ENCODE measurements at regions not wholly inside any gene's neighbourhood (a gene's known extent, or its start where the extent isn't known, plus 50 kb on each side); places are given as distances from the start of the nearest gene placed in this dataset.

DNA sequence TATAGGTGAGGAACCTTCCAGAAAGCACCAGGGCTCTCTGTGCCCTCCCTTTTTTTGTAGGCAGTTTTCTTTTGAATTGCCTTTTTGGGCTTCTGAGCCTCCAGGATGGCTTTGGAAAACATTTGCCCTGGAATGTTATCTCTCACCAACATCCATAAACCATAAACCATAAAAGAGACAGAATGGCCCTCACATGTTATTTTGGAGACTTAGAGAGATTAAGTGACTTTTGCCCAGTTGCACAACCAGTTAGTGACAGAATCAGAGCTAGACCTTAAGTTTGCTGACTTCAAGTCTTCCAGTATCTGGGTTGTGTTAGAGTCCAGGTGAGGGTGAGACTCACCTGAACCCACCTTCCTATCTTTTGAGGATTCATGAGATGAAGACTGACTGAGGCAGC is 153.0 kb upstream of the STX18 start:
- Histone ChIP-seq H3K4me3 (ENCODE audit: low read length) (no peak overlapping the region), H3K9me3 (ENCODE audit: control insufficient read depth, insufficient read depth, low read length) (no peaks in the 10 kb centered on the region), H3K27ac (ENCODE audit: low read depth, low read length) (no peak overlapping the region), H3K36me3 (ENCODE audit: control insufficient read depth, low read length) (no peaks in the 10 kb centered on the region), H3F3A (ENCODE audit: control insufficient read depth, insufficient read depth) (no peaks in the 10 kb centered on the region), H3K9me2 (replicated peaks; ENCODE audit: control insufficient read depth, low read length) (no peaks in the 10 kb centered on the region), H3K4me2 (ENCODE audit: low read length) (no peak overlapping the region), H3K79me2 (ENCODE audit: control insufficient read depth, low read length) (no peaks in the 10 kb centered on the region), H4K20me1 (ENCODE audit: control insufficient read depth, insufficient read depth, low read depth, low read length) (no peaks in the 10 kb centered on the region), H3K27me3 (ENCODE audit: control insufficient read depth, low read length) (no peaks in the 10 kb centered on the region), H3K4me1 (ENCODE audit: control insufficient read depth, low read length) (no peaks in the 10 kb centered on the region)
- no peak for TF ChIP-seq CTCF (IDR thresholded peaks at IDR 0.05; ENCODE audit: low read depth, low read length, poor library complexity, severe bottlenecking)
- TF ChIP-seq EZH2phosphoT487 (IDR thresholded peaks at IDR 0.05; ENCODE audit: borderline replicate concordance, low read length) = no peak

DNA sequence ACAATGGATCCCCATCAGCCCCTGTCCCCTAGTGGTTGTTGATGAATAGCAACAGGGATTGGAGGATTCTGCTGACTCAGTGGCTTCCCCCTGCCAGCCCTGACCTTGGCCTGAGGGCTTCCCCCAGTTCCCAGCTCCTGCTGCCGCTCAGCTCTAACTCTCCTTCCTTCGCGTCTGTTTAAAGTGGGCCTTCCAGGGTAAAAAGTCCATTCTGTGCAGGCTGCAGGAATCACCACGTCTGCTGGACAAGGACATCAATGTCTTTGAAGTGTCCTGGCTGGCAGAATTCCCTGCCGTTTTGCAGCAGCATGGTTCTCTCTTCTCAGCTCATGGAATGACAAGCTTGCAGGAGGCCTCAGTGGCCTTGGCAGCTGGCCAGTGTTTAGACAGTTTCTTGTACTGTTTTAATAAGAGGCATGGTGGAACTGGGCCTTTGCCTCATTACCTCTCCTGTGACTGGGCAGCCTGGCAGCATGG is 152.5 kb upstream of the STX18 start:
- H3K9me3 ChIP-seq (ENCODE audit: control insufficient read depth, insufficient read depth, low read length) = no peaks in the 10 kb centered on the region
- TF ChIP-seq CTCF (IDR thresholded peaks at IDR 0.05; ENCODE audit: low read depth, low read length, poor library complexity, severe bottlenecking) (no peak), EZH2phosphoT487 (IDR thresholded peaks at IDR 0.05; ENCODE audit: borderline replicate concordance, low read length) (no peak)
- H3K4me1 ChIP-seq (ENCODE audit: control insufficient read depth, low read length) = no peaks in the 10 kb centered on the region
- no peaks in the 10 kb centered on the region for H3K36me3 ChIP-seq (ENCODE audit: control insufficient read depth, low read length)
- no peaks in the 10 kb centered on the region for H3K9me2 ChIP-seq (replicated peaks; ENCODE audit: control insufficient read depth, low read length)
- H3K79me2 ChIP-seq (ENCODE audit: control insufficient read depth, low read length) = no peaks in the 10 kb centered on the region
- H3K4me3 ChIP-seq (ENCODE audit: low read length) = no peak overlapping the region
- H3K27me3 ChIP-seq (ENCODE audit: control insufficient read depth, low read length) = no peaks in the 10 kb centered on the region
- H3K4me2 ChIP-seq (ENCODE audit: low read length) = no peak overlapping the region
- H4K20me1 ChIP-seq (ENCODE audit: control insufficient read depth, insufficient read depth, low read depth, low read length) = no peaks in the 10 kb centered on the region
- no peak overlapping the region for H3K27ac ChIP-seq (ENCODE audit: low read depth, low read length)
- no peaks in the 10 kb centered on the region for H3F3A ChIP-seq (ENCODE audit: control insufficient read depth, insufficient read depth)

GRCh38 chr4:4693755-4694295 is 152.0 kb upstream of the STX18 start:
- Histone ChIP-seq H3F3A (ENCODE audit: control insufficient read depth, insufficient read depth) (no peaks in the 10 kb centered on the region), H3K79me2 (ENCODE audit: control insufficient read depth, low read length) (no peaks in the 10 kb centered on the region), H3K27ac (ENCODE audit: low read depth, low read length) (no peak overlapping the region), H3K9me2 (replicated peaks; ENCODE audit: control insufficient read depth, low read length) (no peaks in the 10 kb centered on the region), H4K20me1 (ENCODE audit: control insufficient read depth, insufficient read depth, low read depth, low read length) (no peaks in the 10 kb centered on the region), H3K9me3 (ENCODE audit: control insufficient read depth, insufficient read depth, low read length) (no peaks in the 10 kb centered on the region), H3K4me2 (ENCODE audit: low read length) (no peak overlapping the region), H3K4me3 (ENCODE audit: low read length) (no peak overlapping the region), H3K4me1 (ENCODE audit: control insufficient read depth, low read length) (no peaks in the 10 kb centered on the region), H3K27me3 (ENCODE audit: control insufficient read depth, low read length) (no peaks in the 10 kb centered on the region), H3K36me3 (ENCODE audit: control insufficient read depth, low read length) (no peaks in the 10 kb centered on the region)
- TF ChIP-seq EZH2phosphoT487 (IDR thresholded peaks at IDR 0.05; ENCODE audit: borderline replicate concordance, low read length) = no peak
- no peak for TF ChIP-seq CTCF (IDR thresholded peaks at IDR 0.05; ENCODE audit: low read depth, low read length, poor library complexity, severe bottlenecking)
